ENCODE measurements at regions not wholly inside any gene's neighbourhood (a gene's known extent, or its start where the extent isn't known, plus 50 kb on each side); places are given as distances from the start of the nearest gene placed in this dataset.

DNA sequence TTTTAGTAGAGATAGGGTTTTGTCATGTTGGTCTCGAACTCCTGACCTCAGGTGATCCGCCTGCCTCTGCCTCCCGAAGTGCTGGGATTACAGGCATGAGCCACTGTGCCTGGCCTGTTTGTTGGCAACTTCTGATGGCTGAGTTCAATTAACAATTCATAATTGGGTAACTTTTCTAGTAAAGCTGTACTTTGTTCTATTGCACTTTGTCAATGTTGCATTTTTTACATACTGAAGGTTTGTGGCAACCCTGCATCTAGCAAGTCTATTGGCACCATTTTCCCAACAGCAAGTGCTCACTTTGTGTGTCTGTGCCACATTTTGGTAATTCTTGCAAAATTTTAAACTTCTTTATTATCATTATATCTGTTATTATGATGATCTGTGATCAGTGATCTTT, 64.5 kb upstream of the USP24 start:
- H4K8ac ChIP-seq (replicated peaks; ENCODE audit: insufficient read length, low read depth, low read length): no peak overlapping the region
- H2BK15ac ChIP-seq (ENCODE audit: low read depth, low read length): no peak overlapping the region
- H2BK120ac ChIP-seq (ENCODE audit: low read depth, low read length, poor library complexity, severe bottlenecking): no peak overlapping the region
- no peak overlapping the region for H3K14ac ChIP-seq (ENCODE audit: insufficient read depth, low read length)
- no peak overlapping the region for H3K23ac ChIP-seq (ENCODE audit: insufficient read length, low read depth, low read length)
- Mint-ChIP-seq H3K4me1 (peaks cover 21% of the 10 kb centered on the region in 2 experiments), H3K27ac (no peak overlapping the region), H3K4me3 (no peak overlapping the region), H3K36me3 (ENCODE audit: insufficient read depth in 1 of 3, low read depth in 3 of 3) (no peaks in the 10 kb centered on the region), H3K9me3 (no peaks in the 10 kb centered on the region), H3K27me3 (ENCODE audit: low read depth) (peaks cover 6% of the 10 kb centered on the region; the same call in 1 of the 2 replicates)
- H2BK20ac ChIP-seq (ENCODE audit: low read depth, low read length, poor library complexity, severe bottlenecking): no peak overlapping the region
- no peak overlapping the region for H3K9ac ChIP-seq (ENCODE audit: extremely low read depth, insufficient read length, low read length)
- H3K56ac ChIP-seq (ENCODE audit: insufficient read length, low read depth, low read length): no peak overlapping the region
- no peak overlapping the region for H3K4me2 ChIP-seq (ENCODE audit: insufficient read depth, insufficient read length, low read length)
- no peaks in the 10 kb centered on the region for H3K23me2 ChIP-seq (ENCODE audit: insufficient read length, low read depth, low read length, poor library complexity, severe bottlenecking)
- H2AFZ ChIP-seq (ENCODE audit: low read length): no peak overlapping the region
- H3K27ac ChIP-seq (ENCODE audit: insufficient read length, low read depth, low read length): no peak overlapping the region
- WGBS (ENCODE audit: extremely low coverage, insufficient read length, low lambda C conversion rate): no CpG with 5 or more reads among the region's 3 CpGs
- TF ChIP-seq CTCF (conservative IDR thresholded peaks at IDR 0.05): no peak
- no peaks in the 10 kb centered on the region for H3K4me1 ChIP-seq (ENCODE audit: insufficient read depth, low read length)
- H3K27me3 ChIP-seq (ENCODE audit: insufficient read depth, low read length): no peaks in the 10 kb centered on the region
- no peak for DNase-seq
- no peaks in the 10 kb centered on the region for H3K9me3 ChIP-seq (ENCODE audit: control insufficient read depth, low read depth, low read length)
- H3K18ac ChIP-seq (ENCODE audit: insufficient read length, low read depth, low read length): no peak overlapping the region
- H2BK5ac ChIP-seq (ENCODE audit: insufficient read length, low read length): no peak overlapping the region
- no peaks in the 10 kb centered on the region for H4K20me1 ChIP-seq (ENCODE audit: control insufficient read depth, insufficient read depth, insufficient read length)
- H3K4ac ChIP-seq (ENCODE audit: low read depth, low read length): no peak overlapping the region
- no peak overlapping the region for H2BK12ac ChIP-seq (ENCODE audit: insufficient read length, low read depth, low read length)
- H4K5ac ChIP-seq (ENCODE audit: insufficient read length, low read depth, low read length): no peak overlapping the region
- H3T11ph ChIP-seq (ENCODE audit: low read length): no peak overlapping the region
- no peak overlapping the region for H4K91ac ChIP-seq (ENCODE audit: insufficient read length, low read depth, low read length)
- H3K79me1 ChIP-seq (ENCODE audit: insufficient read depth, low read depth, low read length, poor library complexity, severe bottlenecking): no peaks in the 10 kb centered on the region
- H2AK5ac ChIP-seq (ENCODE audit: insufficient read length, low read length): no peak overlapping the region
- H3K79me2 ChIP-seq (ENCODE audit: insufficient read depth, low read length): no peaks in the 10 kb centered on the region

Data from H9 (cell line).